ENCODE measurements at regions not wholly inside any gene's neighbourhood (a gene's known extent, or its start where the extent isn't known, plus 50 kb on each side); places are given as distances from the start of the nearest gene placed in this dataset.

DNA sequence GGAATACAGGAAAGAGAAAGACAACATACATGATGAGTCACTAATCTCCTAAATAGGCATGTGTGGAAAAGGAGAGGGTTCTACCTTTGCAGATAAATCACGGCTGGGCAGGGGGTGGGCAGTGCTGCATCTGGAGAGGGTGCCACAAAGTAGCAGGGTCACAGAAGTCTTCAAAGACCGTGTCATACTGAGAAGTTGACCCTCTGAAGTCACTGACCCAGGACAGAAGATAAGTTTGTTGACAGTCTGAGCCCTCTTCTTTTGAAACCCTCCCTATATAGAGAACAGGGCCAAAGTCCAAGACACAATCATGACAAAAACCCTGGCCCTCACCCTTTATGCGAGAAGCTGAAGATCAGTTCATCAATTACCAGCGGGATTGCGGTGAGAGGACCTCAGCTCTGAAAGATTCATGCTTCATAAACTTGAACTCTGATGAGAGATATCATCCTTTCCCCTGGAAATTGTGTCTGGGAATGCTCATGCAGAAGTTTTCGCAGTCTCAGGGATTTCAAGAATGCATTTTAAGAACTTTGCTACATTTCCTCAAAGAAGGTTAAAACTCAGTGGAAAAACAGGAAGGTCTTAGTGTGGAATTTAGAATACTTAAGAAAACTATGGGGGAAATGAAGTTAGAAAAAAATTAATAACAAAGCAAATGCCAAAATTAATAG lies 129.5 kb downstream of the FAM124B start:
- Histone ChIP-seq H3K4me1 (ENCODE audit: control insufficient read depth, low read depth, low read length) (no peaks in the 10 kb centered on the region), H3K18ac (ENCODE audit: low read length) (peak overlapping the region; percentile 32), H3K79me1 (ENCODE audit: low read length) (no peaks in the 10 kb centered on the region), H4K5ac (ENCODE audit: low read length) (no peak overlapping the region), H3K4me3 (ENCODE audit: low read length) (no peak overlapping the region), H3K4me2 (ENCODE audit: low read length) (no peak overlapping the region), H4K8ac (ENCODE audit: low read depth, low read length) (no peak overlapping the region), H3K27ac (ENCODE audit: low read depth, low read length) (no peak overlapping the region), H3K4ac (ENCODE audit: low read depth, low read length) (no peak overlapping the region), H2BK15ac (replicated peaks; ENCODE audit: low read depth) (no peak overlapping the region), H3K27me3 (ENCODE audit: insufficient read depth, low read length, poor library complexity) (no peaks in the 10 kb centered on the region), H2AK5ac (ENCODE audit: low read length) (no peak overlapping the region), H3K79me2 (ENCODE audit: control insufficient read depth, insufficient read depth, low read length) (no peaks in the 10 kb centered on the region), H2BK120ac (ENCODE audit: low read depth, low read length) (no peak overlapping the region), H3K36me3 (ENCODE audit: control insufficient read depth, insufficient read depth, low read length) (no peaks in the 10 kb centered on the region), H3K56ac (ENCODE audit: low read length) (no peak overlapping the region), H2BK5ac (ENCODE audit: low read length) (no peak overlapping the region), H3K23ac (ENCODE audit: low read length) (no peak overlapping the region), H3K9ac (ENCODE audit: low read length) (no peak overlapping the region)
- DNase-seq = no peak
- WGBS (ENCODE audit: extremely low coverage, insufficient coverage, low lambda C conversion rate) = no CpG with 5 or more reads among the region's 6 CpGs

DNA sequence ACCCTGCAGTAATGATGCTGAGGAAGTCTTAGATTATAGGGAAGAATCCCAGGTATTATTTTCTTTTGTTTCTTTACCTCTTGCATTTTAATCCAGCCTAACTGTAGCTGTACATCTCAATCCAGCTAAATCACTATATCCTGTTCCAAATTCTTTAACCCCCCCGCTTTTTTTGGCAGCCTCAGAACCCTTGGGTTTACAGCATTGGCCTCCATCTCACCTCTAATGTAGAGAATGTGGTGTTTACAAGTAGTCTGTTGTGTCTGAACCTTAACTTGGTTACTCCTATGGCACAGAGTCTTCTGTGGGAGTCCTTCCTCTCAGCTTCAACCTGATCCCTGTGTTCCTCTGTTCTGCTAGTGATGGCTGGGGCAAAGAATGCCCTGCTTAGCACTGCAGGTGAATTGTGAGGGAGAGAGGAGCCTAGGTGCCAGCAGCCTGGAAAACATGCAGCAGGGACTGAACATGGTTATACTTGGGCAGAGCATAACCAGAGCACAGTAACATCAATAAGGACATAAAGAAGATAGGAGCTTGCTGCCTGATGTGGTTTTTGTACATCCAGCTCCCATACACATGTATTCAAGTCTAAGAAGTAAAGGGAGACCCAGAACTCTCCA lies 130.2 kb downstream of the FAM124B start:
- no peak for DNase-seq
- WGBS (ENCODE audit: extremely low coverage, insufficient coverage, low lambda C conversion rate) = no CpG with 5 or more reads among the region's 1 CpG

DNA sequence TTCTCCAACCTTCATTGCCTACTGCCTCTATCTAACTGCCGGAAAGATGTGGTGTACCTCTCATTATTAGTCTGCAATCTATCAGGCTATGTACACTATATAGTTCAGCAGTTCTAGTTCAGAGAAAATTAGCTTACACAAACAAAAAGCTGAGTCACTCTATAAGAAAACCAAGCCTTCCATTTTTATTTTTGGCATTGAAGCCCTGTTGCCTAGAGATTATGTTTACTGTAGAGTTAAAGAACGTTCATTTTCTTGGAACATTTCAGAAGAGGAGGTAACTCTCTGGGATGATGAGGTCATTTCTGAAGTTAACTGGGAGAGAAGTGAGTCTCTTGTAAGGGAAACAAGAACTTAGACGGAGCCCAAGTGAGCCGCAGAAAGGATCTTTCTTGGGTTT lies 133.5 kb downstream of the FAM124B start:
- H3K4me3 ChIP-seq (ENCODE audit: low read length) = no peak overlapping the region
- no peaks in the 10 kb centered on the region for H3K79me1 ChIP-seq (ENCODE audit: low read length)
- no peak overlapping the region for H2BK15ac ChIP-seq (replicated peaks; ENCODE audit: low read depth)
- H2BK120ac ChIP-seq (ENCODE audit: low read depth, low read length) = no peak overlapping the region
- H3K4ac ChIP-seq (ENCODE audit: low read depth, low read length) = no peak overlapping the region
- no peak overlapping the region for H4K5ac ChIP-seq (ENCODE audit: low read length)
- WGBS (ENCODE audit: extremely low coverage, insufficient coverage, low lambda C conversion rate) = no CpG with 5 or more reads among the region's 4 CpGs
- no peaks in the 10 kb centered on the region for H3K79me2 ChIP-seq (ENCODE audit: control insufficient read depth, insufficient read depth, low read length)
- no peak for DNase-seq
- peaks cover 6% of the 10 kb centered on the region for H3K4me1 ChIP-seq (ENCODE audit: control insufficient read depth, low read depth, low read length)
- H3K36me3 ChIP-seq (ENCODE audit: control insufficient read depth, insufficient read depth, low read length) = no peaks in the 10 kb centered on the region
- no peak overlapping the region for H2BK5ac ChIP-seq (ENCODE audit: low read length)
- no peak overlapping the region for H3K23ac ChIP-seq (ENCODE audit: low read length)
- no peaks in the 10 kb centered on the region for H3K27me3 ChIP-seq (ENCODE audit: insufficient read depth, low read length, poor library complexity)
- peak overlapping the region; percentile 83 for H4K8ac ChIP-seq (ENCODE audit: low read depth, low read length)
- no peak overlapping the region for H2AK5ac ChIP-seq (ENCODE audit: low read length)
- H3K18ac ChIP-seq (ENCODE audit: low read length) = no peak overlapping the region
- H3K27ac ChIP-seq (ENCODE audit: low read depth, low read length) = no peak overlapping the region
- H3K9ac ChIP-seq (ENCODE audit: low read length) = no peak overlapping the region
- H3K56ac ChIP-seq (ENCODE audit: low read length) = no peak overlapping the region
- no peak overlapping the region for H3K4me2 ChIP-seq (ENCODE audit: low read length)

More for the DNA sequence above, 130.2 kb downstream of the FAM124B start:
- Histone ChIP-seq H3K36me3 (ENCODE audit: control insufficient read depth, insufficient read depth, low read length) (no peaks in the 10 kb centered on the region), H3K4ac (ENCODE audit: low read depth, low read length) (no peak overlapping the region), H3K27me3 (ENCODE audit: insufficient read depth, low read length, poor library complexity) (no peaks in the 10 kb centered on the region), H3K23ac (ENCODE audit: low read length) (no peak overlapping the region), H2AK5ac (ENCODE audit: low read length) (no peak overlapping the region), H2BK5ac (ENCODE audit: low read length) (no peak overlapping the region), H3K56ac (ENCODE audit: low read length) (no peak overlapping the region), H3K4me3 (ENCODE audit: low read length) (no peak overlapping the region), H3K9ac (ENCODE audit: low read length) (no peak overlapping the region), H4K8ac (ENCODE audit: low read depth, low read length) (no peak overlapping the region), H2BK120ac (ENCODE audit: low read depth, low read length) (no peak overlapping the region), H3K4me1 (ENCODE audit: control insufficient read depth, low read depth, low read length) (no peaks in the 10 kb centered on the region), H3K79me2 (ENCODE audit: control insufficient read depth, insufficient read depth, low read length) (no peaks in the 10 kb centered on the region), H3K18ac (ENCODE audit: low read length) (no peak overlapping the region), H3K4me2 (ENCODE audit: low read length) (no peak overlapping the region), H3K27ac (ENCODE audit: low read depth, low read length) (no peak overlapping the region), H3K79me1 (ENCODE audit: low read length) (no peaks in the 10 kb centered on the region), H4K5ac (ENCODE audit: low read length) (no peak overlapping the region), H2BK15ac (replicated peaks; ENCODE audit: low read depth) (no peak overlapping the region)

DNA sequence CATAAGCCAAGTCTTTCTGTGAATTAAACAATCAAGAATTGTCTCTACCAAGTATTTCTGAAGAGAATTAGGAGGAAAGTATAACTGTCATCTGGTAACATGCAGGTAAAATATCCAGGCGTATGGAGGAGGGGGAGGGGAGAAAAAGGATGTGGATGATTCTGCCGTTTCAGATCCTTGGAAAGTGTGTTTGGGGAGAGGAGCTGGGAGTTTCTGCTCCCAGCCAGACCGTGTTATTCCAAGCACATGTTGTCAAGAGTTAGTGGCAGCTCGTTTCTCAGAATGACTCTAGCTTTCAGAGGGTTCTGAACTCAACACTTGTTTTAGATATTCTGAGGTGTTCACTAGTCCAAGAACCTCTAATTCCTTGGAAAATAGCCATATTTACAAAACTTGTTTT lies 137.6 kb downstream of the FAM124B start:
- Histone ChIP-seq H4K5ac (ENCODE audit: low read length) (no peak overlapping the region), H2BK5ac (ENCODE audit: low read length) (no peak overlapping the region), H4K8ac (ENCODE audit: low read depth, low read length) (no peak overlapping the region), H3K4me2 (ENCODE audit: low read length) (no peak overlapping the region), H3K4ac (ENCODE audit: low read depth, low read length) (no peak overlapping the region), H3K27me3 (ENCODE audit: insufficient read depth, low read length, poor library complexity) (no peaks in the 10 kb centered on the region), H3K79me1 (ENCODE audit: low read length) (no peaks in the 10 kb centered on the region), H2BK15ac (replicated peaks; ENCODE audit: low read depth) (no peak overlapping the region), H3K18ac (ENCODE audit: low read length) (no peak overlapping the region), H3K4me1 (ENCODE audit: control insufficient read depth, low read depth, low read length) (peaks cover 6% of the 10 kb centered on the region), H3K9ac (ENCODE audit: low read length) (no peak overlapping the region), H2AK5ac (ENCODE audit: low read length) (no peak overlapping the region), H3K79me2 (ENCODE audit: control insufficient read depth, insufficient read depth, low read length) (no peaks in the 10 kb centered on the region), H3K56ac (ENCODE audit: low read length) (no peak overlapping the region), H3K36me3 (ENCODE audit: control insufficient read depth, insufficient read depth, low read length) (no peaks in the 10 kb centered on the region), H3K27ac (ENCODE audit: low read depth, low read length) (no peak overlapping the region), H3K23ac (ENCODE audit: low read length) (no peak overlapping the region), H3K4me3 (ENCODE audit: low read length) (no peak overlapping the region), H2BK120ac (ENCODE audit: low read depth, low read length) (no peak overlapping the region)
- DNase-seq = peak; percentile 28
- no CpG with 5 or more reads among the region's 4 CpGs for WGBS (ENCODE audit: extremely low coverage, insufficient coverage, low lambda C conversion rate)

DNA sequence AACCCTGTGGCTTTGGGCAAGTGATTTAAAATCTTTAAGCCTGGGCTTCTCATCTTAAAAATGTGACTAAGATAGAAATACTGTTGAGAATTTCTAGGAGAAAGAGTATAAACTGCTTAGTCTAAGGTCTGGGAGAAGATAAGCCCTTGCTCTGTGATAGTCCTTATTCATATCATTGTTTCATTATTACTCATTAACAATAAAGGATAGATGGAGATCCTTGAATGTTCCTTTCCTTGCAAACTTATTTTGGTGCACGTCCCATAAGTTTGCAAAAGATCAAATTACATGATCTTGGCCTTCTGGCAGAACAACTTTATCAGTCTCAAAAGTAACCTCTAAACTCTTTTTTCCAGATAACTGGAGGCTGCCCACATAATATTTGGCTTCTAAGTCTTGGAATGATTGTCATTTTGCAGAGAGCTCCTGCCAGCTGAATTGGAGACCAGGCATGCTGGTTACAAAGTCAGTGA lies 138.3 kb downstream of the FAM124B start:
- Histone ChIP-seq H3K36me3 (ENCODE audit: control insufficient read depth, insufficient read depth, low read length) (no peaks in the 10 kb centered on the region), H3K18ac (ENCODE audit: low read length) (no peak overlapping the region), H4K8ac (ENCODE audit: low read depth, low read length) (no peak overlapping the region), H3K27ac (ENCODE audit: low read depth, low read length) (no peak overlapping the region), H2BK120ac (ENCODE audit: low read depth, low read length) (no peak overlapping the region), H3K4me2 (ENCODE audit: low read length) (no peak overlapping the region), H3K4me3 (ENCODE audit: low read length) (no peak overlapping the region), H4K5ac (ENCODE audit: low read length) (no peak overlapping the region), H2AK5ac (ENCODE audit: low read length) (no peak overlapping the region), H2BK15ac (replicated peaks; ENCODE audit: low read depth) (peak overlapping the region; percentile 74), H3K56ac (ENCODE audit: low read length) (no peak overlapping the region), H3K9ac (ENCODE audit: low read length) (no peak overlapping the region), H3K79me2 (ENCODE audit: control insufficient read depth, insufficient read depth, low read length) (no peaks in the 10 kb centered on the region), H3K4ac (ENCODE audit: low read depth, low read length) (no peak overlapping the region), H3K23ac (ENCODE audit: low read length) (no peak overlapping the region), H3K4me1 (ENCODE audit: control insufficient read depth, low read depth, low read length) (peaks cover 6% of the 10 kb centered on the region), H3K27me3 (ENCODE audit: insufficient read depth, low read length, poor library complexity) (no peaks in the 10 kb centered on the region), H3K79me1 (ENCODE audit: low read length) (no peaks in the 10 kb centered on the region), H2BK5ac (ENCODE audit: low read length) (no peak overlapping the region)
- no peak for DNase-seq
- no CpG with 5 or more reads among the region's 1 CpG for WGBS (ENCODE audit: extremely low coverage, insufficient coverage, low lambda C conversion rate)
